ENCODE measurements at regions not wholly inside any gene's neighbourhood (a gene's known extent, or its start where the extent isn't known, plus 50 kb on each side); places are given as distances from the start of the nearest gene placed in this dataset.
"Not testable (repeated sequence)": the region's sequence is repeated elsewhere in the genome, so short reads cannot be mapped to it uniquely, and the experiment has no call there.

DNA sequence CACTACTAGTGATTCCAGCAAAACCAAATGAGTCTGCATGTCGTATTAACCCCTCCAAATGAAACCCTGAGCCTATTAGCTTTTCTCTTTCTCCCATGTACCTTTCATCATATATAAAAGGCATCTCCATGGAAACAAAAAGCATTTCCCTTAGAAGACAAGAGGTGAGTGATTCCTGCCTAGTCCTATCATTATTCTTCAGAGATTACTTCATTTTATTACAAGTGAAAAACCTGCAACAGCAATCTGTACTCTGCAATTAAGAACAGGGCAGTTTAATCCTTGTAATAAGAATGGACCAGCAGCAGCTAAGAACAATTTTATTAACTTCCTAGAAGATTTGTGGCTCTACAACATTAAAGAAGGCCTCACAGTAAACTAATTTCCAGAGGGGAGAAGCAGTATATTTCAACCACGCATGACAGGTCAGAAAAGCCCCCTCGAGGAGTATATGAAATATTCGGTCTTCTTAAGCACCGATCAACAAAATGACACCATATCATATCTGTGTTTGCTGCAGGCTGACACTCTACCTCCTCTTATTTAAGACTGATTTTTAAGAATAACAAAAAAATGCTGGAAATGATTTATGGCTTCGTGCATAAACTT lies 132.3 kb upstream of the TFPI start:
- DNase-seq: no peak

DNA sequence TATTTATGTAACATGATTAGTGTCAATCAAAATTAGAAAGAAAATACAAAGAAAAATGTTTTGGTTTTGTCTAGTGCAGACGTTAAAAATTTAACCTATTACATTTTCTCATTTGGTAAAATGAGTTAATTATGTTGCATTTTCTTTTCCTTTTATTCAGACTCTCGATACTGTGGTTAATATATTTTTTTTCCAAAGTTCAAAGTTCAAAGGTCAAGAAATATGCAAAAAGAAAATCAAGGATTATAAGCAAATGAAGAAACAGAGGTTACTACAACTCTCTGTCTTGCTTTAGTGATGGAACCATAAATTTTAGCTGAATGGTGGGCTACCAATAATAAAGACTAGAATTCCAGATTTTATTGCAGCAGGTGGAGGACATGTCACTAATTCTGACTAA lies 133.3 kb upstream of the TFPI start:
- no peak for DNase-seq

DNA sequence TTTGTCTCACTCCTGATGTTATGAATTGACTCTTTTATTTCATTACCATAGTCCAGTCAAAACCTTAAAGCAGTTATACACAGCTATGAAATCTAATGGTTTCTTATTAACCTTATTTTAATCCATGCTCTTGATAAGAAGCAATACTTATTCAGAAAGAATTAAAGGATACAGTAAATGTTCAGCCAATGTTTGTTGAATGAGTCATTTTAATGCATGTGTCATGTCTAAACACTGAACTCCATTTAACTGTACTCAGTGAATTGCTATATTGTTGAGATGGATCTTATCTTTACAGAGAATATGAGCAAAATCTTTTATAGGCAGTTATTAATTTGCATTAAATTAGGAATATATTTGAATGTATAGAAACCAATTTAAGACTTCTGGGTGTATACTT lies 135.1 kb upstream of the TFPI start:
- DNase-seq: no peak

DNA sequence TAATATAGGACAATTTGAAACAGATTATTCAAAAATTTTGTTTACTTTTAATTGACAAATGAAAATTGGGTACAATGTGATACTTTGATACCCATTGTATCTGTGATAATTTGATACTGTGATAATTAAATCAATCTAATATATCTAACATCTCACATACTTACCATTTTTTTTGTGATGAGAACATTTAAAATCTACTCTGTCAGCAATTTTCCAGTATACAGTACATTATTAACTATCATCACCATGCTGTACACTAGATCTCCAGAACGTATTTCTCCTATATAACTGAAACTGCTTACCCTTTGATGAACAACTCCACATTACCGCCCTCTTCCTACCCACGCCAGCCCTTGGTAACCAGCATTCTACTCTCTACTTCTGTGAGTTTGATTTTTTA lies 139.7 kb upstream of the TFPI start:
- DNase-seq: no peak

DNA sequence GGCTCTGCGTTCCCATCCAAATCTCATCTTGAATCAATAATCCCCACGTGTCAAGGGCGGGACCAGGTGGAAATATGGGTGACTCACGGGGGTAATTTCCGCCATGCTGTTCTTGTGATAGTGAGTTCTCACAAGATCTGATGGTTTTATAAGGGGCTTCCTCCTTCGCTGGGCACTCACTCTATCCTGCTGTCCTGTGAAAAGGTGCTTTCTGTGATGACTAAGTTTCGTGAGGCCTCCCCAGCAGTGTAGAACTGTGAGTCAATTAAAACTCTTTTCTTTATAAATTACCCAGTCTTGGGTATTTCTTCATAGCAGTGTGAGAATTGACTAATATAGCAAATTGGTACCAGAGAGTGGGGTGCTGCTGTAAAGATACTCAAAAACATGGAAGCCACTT lies 142.4 kb upstream of the TFPI start:
- DNase-seq: not testable (repeated sequence)

DNA sequence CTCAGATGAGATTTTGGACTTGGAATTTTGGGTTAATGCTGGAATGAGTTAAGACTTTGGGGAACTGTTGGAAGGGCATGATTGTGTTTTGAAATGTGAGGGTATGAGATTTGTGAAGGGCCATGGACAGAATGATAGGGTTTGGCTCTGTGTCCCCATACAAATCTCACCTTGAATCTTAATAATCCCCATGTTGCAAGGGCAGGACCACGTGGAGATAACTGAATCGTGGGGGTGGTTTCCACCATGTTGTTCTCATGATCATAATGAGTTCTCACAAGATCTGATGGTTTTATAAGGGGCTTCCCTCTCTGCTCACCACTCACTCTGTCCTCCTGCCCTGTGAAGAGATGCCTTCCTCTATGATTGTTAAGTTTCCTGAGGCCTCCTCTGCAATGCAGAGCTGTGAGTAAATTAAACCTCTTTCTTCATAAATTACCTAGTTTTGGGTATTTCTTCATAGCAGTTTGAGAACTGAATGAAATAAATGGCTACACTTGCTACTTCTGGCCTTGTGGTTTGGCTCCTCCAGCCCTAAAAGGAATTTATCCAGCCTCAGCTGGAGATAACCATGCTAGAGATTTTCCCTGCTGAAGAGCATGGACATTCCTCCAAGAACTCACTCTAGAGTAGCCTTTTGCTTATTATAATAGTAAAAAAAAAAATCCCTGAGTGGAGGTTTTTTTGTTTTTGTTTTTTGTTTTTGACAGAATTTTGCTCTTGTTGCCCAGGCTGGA lies 144.3 kb upstream of the TFPI start:
- DNase-seq: no peak

DNA sequence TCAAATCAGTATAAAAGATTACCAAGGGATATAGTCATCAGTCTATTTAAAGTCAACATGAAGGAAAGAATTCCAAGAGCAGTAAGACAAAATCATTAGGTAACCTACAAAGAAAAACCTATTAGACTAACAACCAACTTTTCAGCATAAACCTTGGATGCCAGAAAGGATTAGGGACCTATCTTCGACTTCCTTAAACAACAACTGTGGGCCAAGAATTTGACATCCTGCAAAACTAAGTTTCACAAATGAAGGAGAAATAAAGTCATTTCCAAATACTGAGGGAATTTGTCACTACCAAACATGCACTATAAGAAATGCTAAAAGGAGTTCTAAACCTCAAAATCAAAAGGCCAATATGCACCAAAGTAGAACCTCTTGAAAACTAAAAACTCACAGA lies 147.9 kb upstream of the TFPI start:
- DNase-seq: no peak

DNA sequence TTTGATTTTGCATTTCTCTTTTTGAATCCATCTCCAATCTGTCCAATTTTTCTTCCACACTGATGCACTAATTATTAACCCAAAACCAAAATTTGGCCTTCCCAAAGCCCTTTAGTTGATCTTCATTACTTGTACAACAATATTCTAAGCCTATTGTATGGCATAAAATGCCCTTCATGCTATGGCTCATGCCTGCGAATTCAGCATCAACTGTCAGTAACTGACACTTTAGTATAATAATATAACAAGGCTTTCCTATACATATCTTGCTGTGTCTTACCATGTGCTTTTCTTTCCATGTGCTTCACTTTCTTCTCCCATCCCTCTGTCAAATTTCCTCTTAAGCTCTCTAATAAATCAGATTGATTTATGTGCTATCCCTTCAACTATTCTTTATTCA lies 154.0 kb upstream of the TFPI start:
- no peak for DNase-seq

DNA sequence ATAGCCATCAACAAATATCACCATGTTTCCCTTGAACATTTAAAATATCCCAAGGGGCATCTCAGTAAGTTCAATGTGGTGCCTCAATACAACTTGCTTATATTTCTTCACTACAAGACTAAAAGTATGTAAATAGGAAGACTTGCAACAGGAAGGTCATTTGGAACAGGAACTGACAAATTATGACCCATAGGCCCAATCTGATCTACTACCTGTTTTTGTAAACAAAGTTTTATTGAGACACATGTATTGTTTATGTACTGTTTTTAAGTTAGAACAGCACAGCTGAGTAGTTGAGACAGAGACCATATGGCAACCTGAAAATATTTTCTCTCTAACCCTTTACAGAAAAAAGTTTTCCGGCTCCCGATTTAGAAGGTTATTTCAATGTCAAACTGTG lies 154.8 kb upstream of the TFPI start:
- no peak for DNase-seq

DNA sequence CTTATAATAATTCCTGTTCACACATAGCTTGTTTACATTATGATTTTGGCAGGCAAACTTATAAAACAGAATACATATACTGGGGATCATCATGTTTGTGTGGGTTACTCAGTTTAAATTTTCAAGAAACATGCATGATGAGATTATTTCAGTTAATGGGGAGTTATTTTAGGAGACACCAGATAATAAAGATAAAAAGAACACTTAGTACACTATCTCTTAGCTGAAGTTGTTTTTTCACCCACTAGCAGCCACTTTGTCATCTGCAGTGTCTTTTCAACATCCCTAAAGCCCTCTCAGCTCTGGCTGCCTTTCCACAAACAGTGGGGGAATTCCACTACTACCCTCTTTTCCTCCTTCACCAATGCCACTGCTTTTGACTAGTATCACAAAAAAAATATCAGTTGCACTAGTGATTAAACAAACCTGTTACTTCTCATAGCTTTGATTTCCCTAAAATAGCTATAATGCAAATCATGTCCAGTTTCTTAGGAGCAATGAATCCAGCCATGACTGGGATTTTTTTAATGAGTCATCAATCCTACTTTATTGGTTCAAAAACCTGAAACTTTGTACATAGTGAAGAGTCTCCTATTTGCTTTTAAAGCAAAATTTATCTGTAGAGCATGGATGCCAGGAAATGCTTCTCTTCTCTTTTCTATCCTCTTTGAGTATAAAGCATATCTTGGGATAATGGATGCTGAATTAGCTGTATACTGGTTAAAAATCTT lies 156.7 kb upstream of the TFPI start:
- DNase-seq: no peak

DNA sequence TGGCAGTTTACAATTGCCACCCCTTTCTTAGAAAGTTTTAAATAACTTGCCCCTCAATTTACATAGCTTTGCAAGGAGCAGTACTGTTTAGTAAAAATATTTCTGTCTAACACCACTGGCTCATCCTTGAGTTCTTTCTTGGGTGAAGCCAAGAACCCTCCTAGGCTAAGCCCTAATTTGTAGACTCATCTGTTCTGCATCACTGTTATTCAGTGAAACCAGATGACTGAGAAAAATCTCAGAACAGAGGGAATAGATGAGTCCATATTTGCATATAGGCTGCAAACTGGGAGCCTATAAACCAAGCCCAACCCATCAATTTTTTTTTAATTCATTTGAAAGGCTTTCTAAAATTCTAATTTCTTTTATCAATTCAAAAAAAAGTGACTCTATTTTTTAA lies 161.4 kb upstream of the TFPI start:
- DNase-seq: no peak

DNA sequence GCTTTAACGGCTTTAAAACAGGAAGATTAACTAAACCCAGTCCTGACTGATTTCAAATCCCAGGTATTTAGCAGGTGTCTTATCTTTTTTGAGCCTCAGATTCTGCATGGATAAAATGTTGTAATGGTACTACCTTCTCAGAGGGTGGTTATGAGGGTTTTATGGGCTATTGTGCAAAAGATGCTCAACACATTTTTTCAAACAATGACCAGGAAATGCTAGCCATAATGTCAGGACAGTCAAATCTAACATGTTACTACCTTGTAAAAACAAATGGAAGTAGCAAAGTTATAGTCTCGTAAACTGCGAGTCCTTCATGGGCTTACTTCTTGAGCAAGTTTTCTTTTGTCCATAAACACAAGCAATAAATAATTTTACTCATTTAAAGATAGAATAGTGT lies 162.1 kb upstream of the TFPI start:
- no peak for DNase-seq

DNA sequence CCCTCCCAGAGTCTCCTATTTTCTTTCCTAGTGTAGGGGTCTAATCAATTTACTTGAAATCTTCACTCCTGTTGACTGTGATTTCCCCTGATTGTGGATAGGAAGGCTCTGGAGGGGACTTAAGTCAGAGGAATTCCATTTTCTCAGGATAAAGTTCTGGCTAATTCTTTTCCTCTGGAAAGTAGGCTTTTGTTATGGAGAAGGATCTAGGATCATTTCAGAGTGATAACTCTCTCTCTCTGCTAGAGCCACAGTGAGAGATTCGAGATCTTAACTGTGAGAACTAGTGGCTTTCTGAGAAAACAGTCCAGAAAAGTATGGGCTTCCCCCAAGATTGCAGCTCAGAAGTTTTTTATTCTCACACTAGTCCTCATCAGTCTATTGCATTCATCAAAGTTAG lies 163.9 kb upstream of the TFPI start:
- DNase-seq: no peak

DNA sequence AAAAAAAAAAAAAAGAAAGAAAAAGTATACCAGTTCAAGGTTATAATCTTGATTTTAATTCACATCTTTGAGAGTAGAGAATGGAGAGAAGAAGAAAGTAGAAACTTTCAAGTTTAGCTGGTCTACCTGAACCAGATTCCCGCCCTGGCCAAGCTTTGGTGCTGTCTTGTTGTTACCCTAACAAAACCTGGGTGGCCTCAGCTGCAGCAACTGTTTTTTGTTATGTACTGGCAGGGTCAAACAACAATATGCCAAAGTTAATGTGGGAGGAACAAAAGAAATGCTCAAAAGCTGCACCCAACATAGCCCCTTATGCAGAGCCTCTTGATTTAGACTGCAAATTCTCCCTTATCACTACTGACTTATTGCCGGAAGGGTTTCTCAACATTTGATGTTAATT lies 165.3 kb upstream of the TFPI start:
- no peak for DNase-seq

DNA sequence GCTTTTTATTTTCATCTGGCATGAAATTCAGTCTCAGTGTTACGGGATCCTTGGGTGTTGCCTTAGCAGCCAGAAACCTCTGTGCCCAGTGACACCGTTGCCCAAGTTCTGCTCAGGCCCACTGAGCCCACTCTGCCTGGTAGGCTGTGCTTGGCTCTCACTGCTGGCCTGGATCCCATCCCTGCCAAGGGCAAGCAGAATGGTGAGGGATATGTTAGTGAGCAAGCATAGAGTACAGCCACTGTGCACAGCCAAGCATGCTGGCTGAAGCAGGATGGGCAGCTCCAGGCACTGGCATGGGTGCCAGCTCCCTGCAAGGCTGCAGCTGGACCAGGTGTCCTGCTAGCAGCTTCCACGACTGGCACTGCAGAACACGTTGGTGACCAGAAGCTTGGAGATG lies 194.7 kb upstream of the TFPI start:
- no peak for DNase-seq

DNA sequence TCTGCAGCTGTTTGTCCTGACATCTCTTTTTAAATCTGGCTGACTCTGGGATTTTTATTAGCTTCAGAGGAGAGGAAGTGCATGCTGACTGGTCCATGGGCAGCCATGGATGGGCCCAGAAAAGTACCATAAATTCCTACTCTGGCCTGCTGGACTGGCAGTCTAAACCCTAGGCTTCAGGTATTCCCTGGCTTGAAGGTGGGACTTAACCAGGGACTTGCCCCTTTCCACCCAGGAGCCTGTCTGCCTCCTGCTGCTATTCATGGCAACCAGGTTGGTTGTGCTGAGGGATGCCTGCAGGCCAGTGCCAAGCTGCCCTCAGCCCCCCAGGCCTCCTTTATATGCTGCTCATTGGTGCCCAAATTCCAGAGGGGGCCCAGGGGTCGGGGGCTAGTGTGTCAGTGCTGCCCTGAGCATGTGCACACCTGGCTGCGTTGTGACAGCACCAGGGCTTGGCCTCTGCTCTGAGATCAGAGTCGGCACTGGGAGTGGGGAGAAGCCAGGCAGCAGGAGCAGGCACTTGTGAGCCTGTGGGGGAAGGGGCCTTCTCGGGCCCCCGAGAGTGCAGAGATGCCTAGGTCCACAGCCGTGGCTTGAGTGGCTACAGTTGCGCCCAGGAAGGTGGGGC lies 195.7 kb upstream of the TFPI start:
- no peak for DNase-seq

DNA sequence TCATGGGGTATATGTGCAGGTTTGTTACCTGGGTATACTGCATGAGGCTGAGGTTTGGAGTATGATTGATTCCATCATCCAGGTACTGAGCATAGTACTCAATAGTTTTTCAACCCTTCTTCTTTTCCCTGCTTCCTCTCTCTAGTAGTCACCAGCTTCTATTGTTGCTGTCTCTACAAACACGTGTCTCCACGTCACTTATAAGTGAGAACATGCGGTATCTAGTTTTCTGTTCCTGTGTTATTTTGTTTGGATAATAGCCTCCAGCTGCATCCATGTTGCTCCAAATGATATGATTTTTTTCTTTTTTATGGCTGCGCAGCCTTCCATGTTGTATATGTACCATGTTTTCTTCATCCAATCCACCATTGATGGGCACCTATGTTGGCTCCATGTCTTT lies 214.8 kb upstream of the TFPI start:
- DNase-seq: no peak

DNA sequence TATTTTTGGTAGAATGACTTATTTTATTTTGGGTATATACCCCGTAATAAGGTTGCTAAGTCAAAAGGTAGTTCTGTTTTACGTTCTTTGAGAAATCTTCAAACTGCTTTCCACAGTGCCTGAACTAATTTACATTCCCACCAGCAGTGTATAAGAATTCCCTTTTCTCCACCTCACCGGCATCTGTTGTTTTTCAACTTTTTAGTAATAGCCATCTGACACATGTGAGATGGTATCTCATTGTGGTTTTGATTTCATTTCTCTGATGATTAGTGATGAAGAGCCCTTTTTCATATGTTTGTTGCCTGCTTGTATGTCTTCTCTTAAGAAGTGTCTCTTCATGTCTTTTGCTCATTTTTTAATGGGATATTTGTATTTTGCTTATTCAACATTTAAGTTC lies 215.2 kb upstream of the TFPI start:
- no peak for DNase-seq

DNA sequence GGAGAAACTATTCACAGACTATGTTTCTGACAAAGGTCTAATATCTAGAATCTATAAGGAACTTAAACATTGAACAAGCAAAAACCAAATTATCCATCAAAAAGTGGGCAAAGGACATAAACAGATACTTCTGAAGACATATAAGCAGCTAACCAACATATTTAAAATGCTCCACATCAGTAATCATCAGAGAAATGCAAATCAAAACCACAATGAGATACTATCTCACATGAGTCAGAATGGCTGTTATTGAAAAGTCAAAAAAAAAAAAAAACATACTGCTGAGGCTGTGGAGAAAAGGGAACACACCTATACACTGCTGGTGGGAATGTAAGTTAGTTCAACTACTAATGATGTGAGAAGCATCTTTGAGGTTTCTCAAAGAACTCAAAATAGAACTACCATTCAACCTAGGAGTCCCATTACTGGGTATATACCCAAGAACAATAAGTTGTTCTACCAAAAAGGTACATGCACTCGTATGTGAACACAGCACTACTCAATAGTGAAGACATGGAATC lies 220.4 kb upstream of the TFPI start:
- DNase-seq: no peak

DNA sequence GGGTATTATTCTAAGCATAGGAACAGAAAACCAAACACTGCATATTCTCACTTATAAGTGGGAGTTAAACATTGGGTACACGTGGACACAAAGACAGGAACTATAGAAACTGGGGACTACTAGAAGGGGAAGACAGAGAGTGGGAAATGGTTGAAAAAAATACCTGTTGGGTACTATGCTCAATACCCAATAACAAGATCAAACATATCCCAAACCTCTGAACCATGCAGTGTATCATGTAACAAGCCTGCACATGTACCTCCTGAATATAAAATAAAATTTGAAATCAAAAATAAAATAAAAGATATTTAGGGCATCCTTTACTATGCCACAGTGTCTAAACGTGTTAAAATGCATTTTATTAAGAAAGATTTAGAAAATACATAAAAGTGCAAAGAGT lies 221.0 kb upstream of the TFPI start:
- DNase-seq: no peak

DNA sequence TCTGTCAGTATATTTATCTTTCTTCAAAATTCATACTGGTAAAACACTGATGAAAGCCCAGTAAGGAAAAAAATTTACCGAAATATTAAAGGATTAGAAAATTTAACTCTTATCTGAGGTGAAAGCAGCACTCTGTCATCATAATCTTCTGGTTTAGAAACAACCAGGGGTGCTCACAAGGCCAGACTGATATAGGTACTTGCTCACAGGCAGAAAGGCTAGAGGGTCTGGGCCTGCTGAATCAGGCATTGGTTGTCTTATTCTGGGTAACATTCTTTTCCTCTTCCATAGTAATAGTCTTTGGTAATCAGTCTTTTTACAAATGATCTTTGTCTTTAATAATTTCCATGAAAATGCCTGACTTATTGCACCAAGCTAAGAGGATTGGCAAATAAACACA lies 221.4 kb upstream of the TFPI start:
- DNase-seq: no peak

DNA sequence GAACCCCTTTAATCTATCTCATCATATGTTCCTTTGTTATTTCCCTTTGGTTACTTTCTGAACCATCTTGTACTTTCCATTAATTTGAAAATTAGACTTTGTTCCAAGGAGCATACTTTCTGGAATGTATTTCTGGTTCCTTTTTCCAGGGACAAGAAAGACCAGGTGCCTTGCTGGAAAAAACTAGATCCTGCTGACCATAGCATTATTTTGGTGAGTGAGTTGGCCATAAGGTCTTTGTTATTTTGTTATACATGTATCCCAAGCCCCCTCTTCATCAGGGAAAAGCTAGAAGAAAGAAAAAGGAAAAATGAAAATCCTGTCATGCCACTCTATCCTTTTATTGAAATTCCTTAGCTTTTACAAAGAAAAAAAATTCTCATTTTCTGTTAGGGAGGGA lies 228.1 kb upstream of the TFPI start:
- DNase-seq: no peak

DNA sequence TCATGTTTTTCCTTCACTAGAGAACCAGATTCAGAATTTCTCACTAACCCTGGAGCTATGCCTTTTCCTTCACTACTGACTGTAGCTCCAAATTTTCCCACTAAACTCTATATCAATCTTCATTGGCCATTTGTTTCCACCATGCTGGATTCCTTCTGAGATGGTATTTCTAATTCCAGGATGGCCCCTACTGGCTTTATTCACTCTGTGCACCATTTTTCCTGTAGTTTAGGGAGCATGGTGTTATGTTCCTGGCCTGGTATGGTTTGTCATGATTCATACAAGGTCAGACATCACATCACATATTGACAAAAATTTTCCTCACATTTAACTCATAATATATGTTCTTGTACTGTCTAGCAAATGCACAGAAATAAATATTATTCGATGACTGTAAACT lies 229.2 kb upstream of the TFPI start:
- DNase-seq: no peak

DNA sequence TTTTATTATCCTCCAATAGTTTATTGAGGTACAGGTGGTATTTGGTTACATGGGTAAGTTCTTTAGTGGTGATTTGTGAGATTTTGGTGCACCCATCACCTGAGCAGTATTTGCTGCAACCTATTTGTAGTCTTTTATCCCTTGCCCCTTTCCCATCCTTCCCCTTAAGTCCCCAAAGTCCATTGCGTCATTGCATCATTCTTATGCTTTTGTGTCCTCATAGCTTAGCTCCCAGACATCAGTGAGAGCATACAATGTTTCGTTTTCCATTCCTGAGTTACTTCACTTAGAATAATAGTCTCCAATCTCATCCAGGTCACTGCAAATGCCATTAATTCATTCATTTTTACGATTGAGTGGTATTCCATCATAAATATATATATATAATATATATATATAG lies 229.9 kb upstream of the TFPI start:
- DNase-seq: not testable (repeated sequence)

Data from SIG-M5 (cell line).